K562 (cell line): ENCODE measurements at regions not wholly inside any gene's neighbourhood (a gene's known extent, or its start where the extent isn't known, plus 50 kb on each side); places are given as distances from the start of the nearest gene placed in this dataset.

ENCODE experiments used
- NFRKB ChIP-seq: fragments of 450-650 bp; IDR thresholded peaks from 2 replicates; pipeline ENCODE4 v1.6.1; 2016; ENCODE audit warnings: low read depth
- RAD21 ChIP-seq, 2 experiments: fragments of 250-450 bp in 1 of 2; fragments of 450-650 bp in 1 of 2; sonication (Bioruptor Pico) in 1 of 2; formaldehyde crosslinking in 1 of 2; IDR thresholded peaks in 1 of 2; conservative IDR thresholded peaks in 1 of 2; 2 replicates each; pipeline versions ENCODE4 v1.4.0 to v1.8.0; 2020 to 2022; ENCODE audit warnings: mild to moderate bottlenecking in 2 of 2, moderate library complexity in 1 of 2
- SLC30A9 ChIP-seq: fragments of 250-450 bp; sonication (Bioruptor Pico); IDR thresholded peaks from 2 replicates; pipeline ENCODE4 v1.8.0; 2022; ENCODE audit warnings: mild to moderate bottlenecking, moderate library complexity
- WHSC1 ChIP-seq: IDR thresholded peaks from one replicate; pipeline ENCODE4 v1.6.1; 2012; ENCODE audit warnings: low read length, control low read depth, inconsistent platforms
- ZNF23 ChIP-seq: fragments of 250-450 bp; sonication (Bioruptor Pico); IDR thresholded peaks from 2 replicates; pipeline ENCODE4 v1.4.0; 2020; ENCODE audit warnings: mild to moderate bottlenecking
- TF ChIP-seq, protein P1 (sequence below): IDR thresholded peaks from 2 replicates; pipeline ENCODE4 v1.6.1; 2016; ENCODE audit warnings: missing genetic modification characterization, missing compliant biosample characterization
- TF ChIP-seq, protein P2 (sequence below): fragments of 200-800 bp; sonication (Bioruptor generic); IDR thresholded peaks from 2 replicates; pipeline ENCODE4 v1.6.1; 2017; ENCODE audit warnings: missing genetic modification characterization, missing compliant biosample characterization
- TF ChIP-seq, protein P3 (sequence below), 3 experiments: IDR thresholded peaks in 2 of 3; conservative IDR thresholded peaks in 1 of 3; 2 replicates each; pipeline ENCODE4 v1.5.1; 2011 to 2012; ENCODE audit warnings: low read length in 3 of 3, mild to moderate bottlenecking in 3 of 3, control low read depth in 2 of 3, improper control_type of control experiment in 1 of 3, inconsistent platforms in 1 of 3, low read depth in 1 of 3, mixed read lengths in 1 of 3, moderate library complexity in 1 of 3; ENCODE audit not compliant: insufficient read depth in 2 of 3
- TF ChIP-seq, protein P4 (sequence below): fragments of 250-450 bp; sonication (Bioruptor Pico); IDR thresholded peaks from 2 replicates; pipeline ENCODE4 v1.5.0; 2021

DNA sequence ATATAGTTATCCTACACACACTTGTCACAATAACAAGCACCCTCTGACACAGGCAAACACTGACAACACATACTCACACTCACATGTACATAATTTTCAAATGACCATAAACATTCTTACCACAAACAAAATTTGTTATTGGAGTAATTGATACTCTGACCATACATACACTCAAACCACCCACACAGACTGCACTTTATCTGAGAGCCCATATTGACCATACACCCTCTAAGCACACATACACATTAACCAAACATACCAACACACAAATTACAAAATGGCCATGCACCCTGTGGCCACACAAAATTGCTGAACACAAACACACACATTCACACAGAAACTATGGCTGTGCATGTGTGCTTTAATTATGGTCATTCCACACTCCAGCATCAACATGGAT lies 79.1 kb upstream of the FAM120A start:
- TF ChIP-seq, protein P1, sequence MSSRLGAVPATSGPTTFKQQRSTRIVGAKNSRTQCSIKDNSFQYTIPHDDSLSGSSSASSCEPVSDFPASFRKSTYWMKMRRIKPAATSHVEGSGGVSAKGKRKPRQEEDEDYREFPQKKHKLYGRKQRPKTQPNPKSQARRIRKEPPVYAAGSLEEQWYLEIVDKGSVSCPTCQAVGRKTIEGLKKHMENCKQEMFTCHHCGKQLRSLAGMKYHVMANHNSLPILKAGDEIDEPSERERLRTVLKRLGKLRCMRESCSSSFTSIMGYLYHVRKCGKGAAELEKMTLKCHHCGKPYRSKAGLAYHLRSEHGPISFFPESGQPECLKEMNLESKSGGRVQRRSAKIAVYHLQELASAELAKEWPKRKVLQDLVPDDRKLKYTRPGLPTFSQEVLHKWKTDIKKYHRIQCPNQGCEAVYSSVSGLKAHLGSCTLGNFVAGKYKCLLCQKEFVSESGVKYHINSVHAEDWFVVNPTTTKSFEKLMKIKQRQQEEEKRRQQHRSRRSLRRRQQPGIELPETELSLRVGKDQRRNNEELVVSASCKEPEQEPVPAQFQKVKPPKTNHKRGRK (tag) = no peak
- TF ChIP-seq, protein P2, sequence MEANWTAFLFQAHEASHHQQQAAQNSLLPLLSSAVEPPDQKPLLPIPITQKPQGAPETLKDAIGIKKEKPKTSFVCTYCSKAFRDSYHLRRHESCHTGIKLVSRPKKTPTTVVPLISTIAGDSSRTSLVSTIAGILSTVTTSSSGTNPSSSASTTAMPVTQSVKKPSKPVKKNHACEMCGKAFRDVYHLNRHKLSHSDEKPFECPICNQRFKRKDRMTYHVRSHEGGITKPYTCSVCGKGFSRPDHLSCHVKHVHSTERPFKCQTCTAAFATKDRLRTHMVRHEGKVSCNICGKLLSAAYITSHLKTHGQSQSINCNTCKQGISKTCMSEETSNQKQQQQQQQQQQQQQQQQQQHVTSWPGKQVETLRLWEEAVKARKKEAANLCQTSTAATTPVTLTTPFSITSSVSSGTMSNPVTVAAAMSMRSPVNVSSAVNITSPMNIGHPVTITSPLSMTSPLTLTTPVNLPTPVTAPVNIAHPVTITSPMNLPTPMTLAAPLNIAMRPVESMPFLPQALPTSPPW (CRISPR knock-in tag) = no peak
- TF ChIP-seq ZNF23 (CRISPR knock-in tag) (no peak), RAD21 (CRISPR knock-in tag; conservative IDR thresholded peaks at IDR 0.05 in 1 of 2, IDR thresholded peaks at IDR 0.05 in 1 of 2) (no peak), NFRKB (no peak), WHSC1 (no peak), SLC30A9 (no peak)
- TF ChIP-seq, protein P3, sequence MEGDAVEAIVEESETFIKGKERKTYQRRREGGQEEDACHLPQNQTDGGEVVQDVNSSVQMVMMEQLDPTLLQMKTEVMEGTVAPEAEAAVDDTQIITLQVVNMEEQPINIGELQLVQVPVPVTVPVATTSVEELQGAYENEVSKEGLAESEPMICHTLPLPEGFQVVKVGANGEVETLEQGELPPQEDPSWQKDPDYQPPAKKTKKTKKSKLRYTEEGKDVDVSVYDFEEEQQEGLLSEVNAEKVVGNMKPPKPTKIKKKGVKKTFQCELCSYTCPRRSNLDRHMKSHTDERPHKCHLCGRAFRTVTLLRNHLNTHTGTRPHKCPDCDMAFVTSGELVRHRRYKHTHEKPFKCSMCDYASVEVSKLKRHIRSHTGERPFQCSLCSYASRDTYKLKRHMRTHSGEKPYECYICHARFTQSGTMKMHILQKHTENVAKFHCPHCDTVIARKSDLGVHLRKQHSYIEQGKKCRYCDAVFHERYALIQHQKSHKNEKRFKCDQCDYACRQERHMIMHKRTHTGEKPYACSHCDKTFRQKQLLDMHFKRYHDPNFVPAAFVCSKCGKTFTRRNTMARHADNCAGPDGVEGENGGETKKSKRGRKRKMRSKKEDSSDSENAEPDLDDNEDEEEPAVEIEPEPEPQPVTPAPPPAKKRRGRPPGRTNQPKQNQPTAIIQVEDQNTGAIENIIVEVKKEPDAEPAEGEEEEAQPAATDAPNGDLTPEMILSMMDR (IDR thresholded peaks at IDR 0.05 in 2 of 3, conservative IDR thresholded peaks at IDR 0.05 in 1 of 3; ENCODE audit: insufficient read depth in 2 of 3, low read depth in 1 of 3, low read length in 3 of 3) = no peak
- TF ChIP-seq, protein P4, sequence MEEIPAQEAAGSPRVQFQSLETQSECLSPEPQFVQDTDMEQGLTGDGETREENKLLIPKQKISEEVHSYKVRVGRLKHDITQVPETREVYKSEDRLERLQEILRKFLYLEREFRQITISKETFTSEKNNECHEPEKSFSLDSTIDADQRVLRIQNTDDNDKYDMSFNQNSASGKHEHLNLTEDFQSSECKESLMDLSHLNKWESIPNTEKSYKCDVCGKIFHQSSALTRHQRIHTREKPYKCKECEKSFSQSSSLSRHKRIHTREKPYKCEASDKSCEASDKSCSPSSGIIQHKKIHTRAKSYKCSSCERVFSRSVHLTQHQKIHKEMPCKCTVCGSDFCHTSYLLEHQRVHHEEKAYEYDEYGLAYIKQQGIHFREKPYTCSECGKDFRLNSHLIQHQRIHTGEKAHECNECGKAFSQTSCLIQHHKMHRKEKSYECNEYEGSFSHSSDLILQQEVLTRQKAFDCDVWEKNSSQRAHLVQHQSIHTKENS = no peak
